ENCODE measurements at regions not wholly inside any gene's neighbourhood (a gene's known extent, or its start where the extent isn't known, plus 50 kb on each side); places are given as distances from the start of the nearest gene placed in this dataset.

DNA sequence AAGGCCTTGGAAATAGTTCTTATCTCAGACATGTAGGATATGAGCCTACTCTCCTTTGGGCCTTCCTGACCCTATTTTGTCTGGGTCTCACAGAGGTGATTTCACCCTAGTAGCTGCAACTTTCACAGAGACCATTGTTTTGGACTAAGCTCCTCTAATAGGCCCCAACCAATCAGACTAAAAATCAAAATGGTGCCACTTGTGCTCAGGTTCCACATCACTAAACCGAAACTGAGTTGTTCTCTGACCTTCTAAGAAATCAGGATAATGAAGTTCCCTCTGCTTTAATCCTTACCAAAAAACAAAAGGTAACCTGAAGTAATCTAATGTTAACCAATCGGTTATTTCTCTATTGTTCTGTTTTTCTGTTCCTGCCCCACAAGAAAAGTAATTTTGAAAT is 143.6 kb downstream of the CD24 start (continued):
- TF ChIP-seq HMGN3 (IDR thresholded peaks at IDR 0.05; ENCODE audit: borderline replicate concordance, extremely low read depth, insufficient read length, low read depth, low read length) (no peak), TARDBP (IDR thresholded peaks at IDR 0.05) (no peak), SIN3B (IDR thresholded peaks at IDR 0.05; ENCODE audit: low read depth) (no peak), FOXK1 (CRISPR knock-in tag; IDR thresholded peaks at IDR 0.05; ENCODE audit: borderline replicate concordance) (no peak), KDM1A (IDR thresholded peaks at IDR 0.05) (no peak), TCF3 (CRISPR knock-in tag; IDR thresholded peaks at IDR 0.05) (no peak), BRD4 (IDR thresholded peaks at IDR 0.05) (no peak), RCOR1 (IDR thresholded peaks at IDR 0.05; ENCODE audit: borderline replicate concordance in 1 of 2, low read depth in 2 of 2, low read length in 2 of 2) (no peak), TSC22D4 (tag; IDR thresholded peaks at IDR 0.05) (no peak), SMAD2 (IDR thresholded peaks at IDR 0.05; ENCODE audit: low read depth, low read length) (no peak), FOXA3 (CRISPR knock-in tag; conservative IDR thresholded peaks at IDR 0.05 in 1 of 2, IDR thresholded peaks at IDR 0.05 in 1 of 2) (no peak), ZBTB8A (IDR thresholded peaks at IDR 0.05; ENCODE audit: partially characterized antibody) (no peak), MEIS2 (IDR thresholded peaks at IDR 0.05; ENCODE audit: partially characterized antibody) (no peak), CBX8 (IDR thresholded peaks at IDR 0.05; ENCODE audit: borderline replicate concordance, extremely low read depth, low read depth, low read length, poor library complexity, severe bottlenecking) (no peak), PHTF2 (CRISPR knock-in tag; IDR thresholded peaks at IDR 0.05) (no peak), ZNF699 (CRISPR knock-in tag; IDR thresholded peaks at IDR 0.05; ENCODE audit: insufficient replicate concordance) (no peak), LARP7 (IDR thresholded peaks at IDR 0.05) (no peak), HDAC2 (IDR thresholded peaks at IDR 0.05) (no peak), PML (IDR thresholded peaks at IDR 0.05; ENCODE audit: low read length) (no peak), RBM39 (optimal IDR thresholded peaks at IDR 0.05; ENCODE audit: low read depth, low read length) (no peak), SIRT6 (IDR thresholded peaks at IDR 0.05; ENCODE audit: low read depth, low read length) (no peak), ZC3H8 (IDR thresholded peaks at IDR 0.05) (no peak), MCM7 (IDR thresholded peaks at IDR 0.05) (no peak)
- TF ChIP-seq, protein P1, sequence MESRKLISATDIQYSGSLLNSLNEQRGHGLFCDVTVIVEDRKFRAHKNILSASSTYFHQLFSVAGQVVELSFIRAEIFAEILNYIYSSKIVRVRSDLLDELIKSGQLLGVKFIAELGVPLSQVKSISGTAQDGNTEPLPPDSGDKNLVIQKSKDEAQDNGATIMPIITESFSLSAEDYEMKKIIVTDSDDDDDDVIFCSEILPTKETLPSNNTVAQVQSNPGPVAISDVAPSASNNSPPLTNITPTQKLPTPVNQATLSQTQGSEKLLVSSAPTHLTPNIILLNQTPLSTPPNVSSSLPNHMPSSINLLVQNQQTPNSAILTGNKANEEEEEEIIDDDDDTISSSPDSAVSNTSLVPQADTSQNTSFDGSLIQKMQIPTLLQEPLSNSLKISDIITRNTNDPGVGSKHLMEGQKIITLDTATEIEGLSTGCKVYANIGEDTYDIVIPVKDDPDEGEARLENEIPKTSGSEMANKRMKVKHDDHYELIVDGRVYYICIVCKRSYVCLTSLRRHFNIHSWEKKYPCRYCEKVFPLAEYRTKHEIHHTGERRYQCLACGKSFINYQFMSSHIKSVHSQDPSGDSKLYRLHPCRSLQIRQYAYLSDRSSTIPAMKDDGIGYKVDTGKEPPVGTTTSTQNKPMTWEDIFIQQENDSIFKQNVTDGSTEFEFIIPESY (CRISPR knock-in tag; IDR thresholded peaks at IDR 0.05): no peak
- TF ChIP-seq, protein P2, sequence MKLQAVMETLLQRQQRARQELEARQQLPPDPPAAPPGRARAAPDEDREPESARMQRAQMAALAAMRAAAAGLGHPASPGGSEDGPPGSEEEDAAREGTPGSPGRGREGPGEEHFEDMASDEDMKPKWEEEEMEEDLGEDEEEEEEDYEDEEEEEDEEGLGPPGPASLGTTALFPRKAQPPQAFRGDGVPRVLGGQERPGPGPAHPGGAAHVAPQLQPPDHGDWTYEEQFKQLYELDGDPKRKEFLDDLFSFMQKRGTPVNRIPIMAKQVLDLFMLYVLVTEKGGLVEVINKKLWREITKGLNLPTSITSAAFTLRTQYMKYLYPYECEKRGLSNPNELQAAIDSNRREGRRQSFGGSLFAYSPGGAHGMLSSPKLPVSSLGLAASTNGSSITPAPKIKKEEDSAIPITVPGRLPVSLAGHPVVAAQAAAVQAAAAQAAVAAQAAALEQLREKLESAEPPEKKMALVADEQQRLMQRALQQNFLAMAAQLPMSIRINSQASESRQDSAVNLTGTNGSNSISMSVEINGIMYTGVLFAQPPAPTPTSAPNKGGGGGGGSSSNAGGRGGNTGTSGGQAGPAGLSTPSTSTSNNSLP (IDR thresholded peaks at IDR 0.05; ENCODE audit: borderline replicate concordance, low read depth, low read length): no peak
- TF ChIP-seq, protein P3, sequence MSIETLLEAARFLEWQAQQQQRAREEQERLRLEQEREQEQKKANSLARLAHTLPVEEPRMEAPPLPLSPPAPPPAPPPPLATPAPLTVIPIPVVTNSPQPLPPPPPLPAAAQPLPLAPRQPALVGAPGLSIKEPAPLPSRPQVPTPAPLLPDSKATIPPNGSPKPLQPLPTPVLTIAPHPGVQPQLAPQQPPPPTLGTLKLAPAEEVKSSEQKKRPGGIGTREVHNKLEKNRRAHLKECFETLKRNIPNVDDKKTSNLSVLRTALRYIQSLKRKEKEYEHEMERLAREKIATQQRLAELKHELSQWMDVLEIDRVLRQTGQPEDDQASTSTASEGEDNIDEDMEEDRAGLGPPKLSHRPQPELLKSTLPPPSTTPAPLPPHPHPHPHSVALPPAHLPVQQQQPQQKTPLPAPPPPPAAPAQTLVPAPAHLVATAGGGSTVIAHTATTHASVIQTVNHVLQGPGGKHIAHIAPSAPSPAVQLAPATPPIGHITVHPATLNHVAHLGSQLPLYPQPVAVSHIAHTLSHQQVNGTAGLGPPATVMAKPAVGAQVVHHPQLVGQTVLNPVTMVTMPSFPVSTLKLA (conservative IDR thresholded peaks at IDR 0.05): no peak

Measured in K562 (cell line).